ENCODE measurements at regions not wholly inside any gene's neighbourhood (a gene's known extent, or its start where the extent isn't known, plus 50 kb on each side); places are given as distances from the start of the nearest gene placed in this dataset.

GRCh38 chr20:57783956-57784837, 74.4 kb upstream of the PMEPA1 start:
- Mint-ChIP-seq H3K36me3 (ENCODE audit: low read depth) (no peaks in the 10 kb centered on the region), H3K27ac (no peak overlapping the region), H3K4me1 (peaks cover 25% of the 10 kb centered on the region), H3K4me3 (no peak overlapping the region), H3K27me3 (ENCODE audit: insufficient read depth) (no peaks in the 10 kb centered on the region), H3K9me3 (no peaks in the 10 kb centered on the region)
- Histone ChIP-seq H3K36me3 (ENCODE audit: control insufficient read depth, insufficient read depth, low read length) (no peaks in the 10 kb centered on the region), H3K27me3 (ENCODE audit: control insufficient read depth, insufficient read depth, low read length, poor library complexity, severe bottlenecking) (no peaks in the 10 kb centered on the region), H3K4me3 (ENCODE audit: low read length) (no peak overlapping the region), H3K9ac (ENCODE audit: extremely low read depth, low read length, poor library complexity, severe bottlenecking) (no peak overlapping the region), H3K9me3 (ENCODE audit: control insufficient read depth, low read length) (no peaks in the 10 kb centered on the region), H3K4me1 (ENCODE audit: control insufficient read depth, insufficient read depth, low read length) (peaks cover 13% of the 10 kb centered on the region), H3K27ac (ENCODE audit: low read depth, low read length) (no peak overlapping the region)
- WGBS, 2 experiments (ENCODE audit: insufficient coverage in 1 of 2, insufficient read length in 1 of 2), result 87 to 90% methylated on average over 6 to 10 of the region's 10 CpGs
- TF ChIP-seq, protein P1, sequence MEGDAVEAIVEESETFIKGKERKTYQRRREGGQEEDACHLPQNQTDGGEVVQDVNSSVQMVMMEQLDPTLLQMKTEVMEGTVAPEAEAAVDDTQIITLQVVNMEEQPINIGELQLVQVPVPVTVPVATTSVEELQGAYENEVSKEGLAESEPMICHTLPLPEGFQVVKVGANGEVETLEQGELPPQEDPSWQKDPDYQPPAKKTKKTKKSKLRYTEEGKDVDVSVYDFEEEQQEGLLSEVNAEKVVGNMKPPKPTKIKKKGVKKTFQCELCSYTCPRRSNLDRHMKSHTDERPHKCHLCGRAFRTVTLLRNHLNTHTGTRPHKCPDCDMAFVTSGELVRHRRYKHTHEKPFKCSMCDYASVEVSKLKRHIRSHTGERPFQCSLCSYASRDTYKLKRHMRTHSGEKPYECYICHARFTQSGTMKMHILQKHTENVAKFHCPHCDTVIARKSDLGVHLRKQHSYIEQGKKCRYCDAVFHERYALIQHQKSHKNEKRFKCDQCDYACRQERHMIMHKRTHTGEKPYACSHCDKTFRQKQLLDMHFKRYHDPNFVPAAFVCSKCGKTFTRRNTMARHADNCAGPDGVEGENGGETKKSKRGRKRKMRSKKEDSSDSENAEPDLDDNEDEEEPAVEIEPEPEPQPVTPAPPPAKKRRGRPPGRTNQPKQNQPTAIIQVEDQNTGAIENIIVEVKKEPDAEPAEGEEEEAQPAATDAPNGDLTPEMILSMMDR (conservative IDR thresholded peaks at IDR 0.05), result no peak
- DNase-seq, result peak; percentile 36

DNA sequence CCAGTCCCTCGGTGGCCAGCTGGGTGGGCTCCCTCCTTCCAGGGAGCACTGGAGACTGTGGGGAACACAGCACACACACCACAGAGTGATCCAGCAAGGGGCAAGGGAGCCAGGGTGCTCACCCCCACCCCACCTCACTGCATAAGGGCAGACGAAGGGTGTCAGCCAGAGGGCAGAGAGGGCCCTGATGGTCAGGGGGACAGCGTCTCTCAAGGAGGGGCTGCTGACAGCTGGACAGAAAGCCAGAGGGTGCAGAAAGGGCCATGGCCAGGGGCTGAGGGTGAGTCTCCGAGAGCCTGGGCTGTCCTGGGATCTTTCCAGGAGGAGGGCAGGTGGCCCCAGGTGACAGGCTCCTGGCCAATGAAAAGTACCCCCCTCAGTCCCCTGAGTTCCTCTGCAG, 73.4 kb upstream of the PMEPA1 start:
- no peak overlapping the region for H3K4me3 Mint-ChIP-seq
- 96 to 100% methylated on average over 1 to 4 of the region's 4 CpGs for WGBS, 2 experiments (ENCODE audit: insufficient coverage in 1 of 2, insufficient read length in 1 of 2)
- Histone ChIP-seq H3K9ac (ENCODE audit: extremely low read depth, low read length, poor library complexity, severe bottlenecking) (no peak overlapping the region), H3K4me1 (ENCODE audit: control insufficient read depth, insufficient read depth, low read length) (peaks cover 17% of the 10 kb centered on the region), H3K27ac (ENCODE audit: low read depth, low read length) (no peak overlapping the region), H3K9me3 (ENCODE audit: control insufficient read depth, low read length) (no peaks in the 10 kb centered on the region), H3K27me3 (ENCODE audit: control insufficient read depth, insufficient read depth, low read length, poor library complexity, severe bottlenecking) (no peaks in the 10 kb centered on the region), H3K4me3 (ENCODE audit: low read length) (no peak overlapping the region), H3K36me3 (ENCODE audit: control insufficient read depth, insufficient read depth, low read length) (no peaks in the 10 kb centered on the region)
- H3K4me1 Mint-ChIP-seq, result peaks cover 33% of the 10 kb centered on the region
- peak; percentile 41 for DNase-seq
- H3K36me3 Mint-ChIP-seq (ENCODE audit: low read depth), result no peaks in the 10 kb centered on the region
- no peaks in the 10 kb centered on the region for H3K9me3 Mint-ChIP-seq
- no peak overlapping the region for H3K27ac Mint-ChIP-seq
- no peaks in the 10 kb centered on the region for H3K27me3 Mint-ChIP-seq (ENCODE audit: insufficient read depth)
- TF ChIP-seq, protein P1 (conservative IDR thresholded peaks at IDR 0.05), result no peak

DNA sequence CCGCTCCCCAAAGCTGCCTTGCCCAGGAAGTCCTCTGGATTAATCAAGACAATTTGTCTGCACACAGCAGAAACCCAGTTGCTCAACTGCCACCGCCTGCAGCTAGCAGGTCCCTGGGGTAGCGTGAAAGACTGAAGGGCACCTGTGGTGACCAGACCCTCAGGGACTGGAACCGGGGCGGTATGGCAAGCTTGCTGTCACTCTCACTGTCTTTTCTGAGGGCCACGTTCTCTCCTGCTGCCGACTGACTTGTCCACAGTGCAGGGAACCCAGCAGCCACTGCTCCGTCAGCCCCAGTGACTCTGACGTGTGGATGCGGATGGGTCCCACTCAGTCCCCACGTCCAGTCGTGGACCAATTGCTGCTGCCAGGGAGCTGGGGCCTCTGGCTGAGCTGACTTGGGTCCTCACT, 72.8 kb upstream of the PMEPA1 start:
- Mint-ChIP-seq H3K9me3 (no peaks in the 10 kb centered on the region), H3K27me3 (ENCODE audit: insufficient read depth) (no peaks in the 10 kb centered on the region), H3K4me1 (peaks cover 33% of the 10 kb centered on the region), H3K27ac (peak overlapping the region; percentile 66), H3K4me3 (no peak overlapping the region), H3K36me3 (ENCODE audit: low read depth) (no peaks in the 10 kb centered on the region)
- Histone ChIP-seq H3K4me1 (ENCODE audit: control insufficient read depth, insufficient read depth, low read length) (peaks cover 17% of the 10 kb centered on the region), H3K36me3 (ENCODE audit: control insufficient read depth, insufficient read depth, low read length) (no peaks in the 10 kb centered on the region), H3K9ac (ENCODE audit: extremely low read depth, low read length, poor library complexity, severe bottlenecking) (no peak overlapping the region), H3K4me3 (ENCODE audit: low read length) (no peak overlapping the region), H3K27ac (ENCODE audit: low read depth, low read length) (no peak overlapping the region), H3K9me3 (ENCODE audit: control insufficient read depth, low read length) (no peaks in the 10 kb centered on the region), H3K27me3 (ENCODE audit: control insufficient read depth, insufficient read depth, low read length, poor library complexity, severe bottlenecking) (no peaks in the 10 kb centered on the region)
- TF ChIP-seq, protein P1 (conservative IDR thresholded peaks at IDR 0.05), result no peak
- WGBS, 2 experiments (ENCODE audit: insufficient coverage in 1 of 2, insufficient read length in 1 of 2), result 82 to 84% methylated on average over 5 to 11 of the region's 12 CpGs
- DNase-seq, result peak; percentile 54

Data from endodermal cell (in vitro differentiated cells).